ENCODE measurements at regions not wholly inside any gene's neighbourhood (a gene's known extent, or its start where the extent isn't known, plus 50 kb on each side); places are given as distances from the start of the nearest gene placed in this dataset.

GRCh38 chr5:136811086-136811485 lies 445.7 kb upstream of the TRPC7 start:
- DNase-seq = peak in 1 of 3 donors; percentile 41

- peak in 2 of 3 donors; percentile 64 to 73 for DNase-seq
Measured at GRCh38 chr5:136810261-136810801, 445.0 kb upstream of the TRPC7 start.

GRCh38 chr5:136809382-136809781 lies 444.0 kb upstream of the TRPC7 start:
- DNase-seq = no peak

- DNase-seq = no peak
Measured at GRCh38 chr5:136808756-136809155, 443.4 kb upstream of the TRPC7 start.

- no peak for DNase-seq
Measured at GRCh38 chr5:136805466-136805865, 440.1 kb upstream of the TRPC7 start.

GRCh38 chr5:136802383-136802782 lies 437.0 kb upstream of the TRPC7 start:
- peak in 1 of 3 donors; percentile 55 for DNase-seq

- DNase-seq = no peak
Measured at GRCh38 chr5:136799806-136800372, 434.5 kb upstream of the TRPC7 start.

GRCh38 chr5:136793300-136793699 lies 428.0 kb upstream of the TRPC7 start:
- DNase-seq = no peak

GRCh38 chr5:136781464-136781863 lies 416.1 kb upstream of the TRPC7 start:
- DNase-seq = peak in 1 of 3 donors; percentile 45

GRCh38 chr5:136780518-136780917 lies 415.2 kb upstream of the TRPC7 start:
- no peak for DNase-seq

- DNase-seq = peak in 1 of 3 donors; percentile 23
Measured at GRCh38 chr5:136776022-136776927, 410.9 kb upstream of the TRPC7 start.

GRCh38 chr5:136772491-136772890 lies 407.1 kb upstream of the TRPC7 start:
- DNase-seq = no peak

GRCh38 chr5:136769900-136770684 lies 404.7 kb upstream of the TRPC7 start:
- DNase-seq = peak; percentile 43 to 71 (median 58)

GRCh38 chr5:136769093-136769492 lies 403.7 kb upstream of the TRPC7 start:
- DNase-seq = no peak

- no peak for DNase-seq
Measured at GRCh38 chr5:136768457-136768856, 403.1 kb upstream of the TRPC7 start.

GRCh38 chr5:136766456-136766855 lies 401.1 kb upstream of the TRPC7 start:
- no peak for DNase-seq

GRCh38 chr5:136764601-136765000 lies 399.3 kb upstream of the TRPC7 start:
- DNase-seq = no peak

GRCh38 chr5:136763548-136763947 lies 398.2 kb upstream of the TRPC7 start:
- no peak for DNase-seq

- DNase-seq = no peak
Measured at GRCh38 chr5:136754216-136754615, 388.9 kb upstream of the TRPC7 start.

GRCh38 chr5:136750224-136750862 lies 385.0 kb upstream of the TRPC7 start:
- peak in 1 of 3 donors; percentile 19 for DNase-seq

- no peak for DNase-seq
Measured at GRCh38 chr5:136749016-136749415, 383.7 kb upstream of the TRPC7 start.

- DNase-seq = no peak
Measured at GRCh38 chr5:136743052-136743451, 377.7 kb upstream of the TRPC7 start.

Measured in muscle of back (tissue), 3 donors.